ENCODE measurements at regions not wholly inside any gene's neighbourhood (a gene's known extent, or its start where the extent isn't known, plus 50 kb on each side); places are given as distances from the start of the nearest gene placed in this dataset.
"Not testable (repeated sequence)": the region's sequence is repeated elsewhere in the genome, so short reads cannot be mapped to it uniquely, and the experiment has no call there.

DNA sequence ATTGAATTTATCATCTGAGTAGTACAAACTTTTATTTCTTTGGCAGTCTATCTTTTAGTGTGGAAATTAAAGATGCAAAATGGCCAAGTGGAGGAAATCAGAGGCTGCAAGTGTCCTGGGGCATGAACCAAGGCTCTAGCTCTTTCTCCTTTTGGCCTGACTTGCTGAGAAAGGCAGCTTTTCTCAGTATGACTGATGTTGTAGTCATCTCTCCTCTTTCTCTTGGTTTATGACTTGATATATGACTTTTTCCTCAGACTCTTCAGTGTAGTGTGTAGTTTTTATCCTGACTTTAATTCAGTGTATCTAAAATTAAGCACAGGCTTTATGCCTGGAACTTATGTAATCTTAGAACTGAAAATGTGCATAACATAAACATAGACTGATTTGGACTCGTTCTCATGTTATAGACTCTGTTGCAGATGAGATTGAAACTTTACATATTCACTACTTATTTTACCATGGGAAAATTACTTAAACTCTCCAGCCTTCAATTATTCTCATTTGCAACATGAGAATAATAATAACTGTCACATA is 65.7 kb downstream of the SLITRK5 start:
- DNase-seq (ENCODE audit: low read depth) = no peak

DNA sequence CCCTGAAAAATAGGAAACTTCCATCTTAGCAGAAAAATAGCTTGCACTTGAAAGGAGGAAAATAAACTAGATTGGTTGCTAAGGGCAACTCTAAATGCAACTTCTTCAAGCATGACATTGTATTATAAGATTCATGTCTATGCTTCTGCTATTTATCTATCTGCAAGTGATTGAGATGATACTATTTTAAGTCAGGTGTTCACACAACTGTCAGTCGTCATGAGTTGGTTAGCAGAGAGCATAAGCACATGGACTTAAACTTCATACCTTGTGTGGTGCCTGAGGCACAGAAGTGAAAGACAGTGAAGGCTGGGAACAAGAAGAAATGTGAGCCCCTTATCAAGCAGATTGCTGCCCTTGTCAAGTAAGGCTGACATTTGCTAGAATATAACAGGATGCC is 82.9 kb downstream of the SLITRK5 start:
- DNase-seq (ENCODE audit: low read depth) = no peak

DNA sequence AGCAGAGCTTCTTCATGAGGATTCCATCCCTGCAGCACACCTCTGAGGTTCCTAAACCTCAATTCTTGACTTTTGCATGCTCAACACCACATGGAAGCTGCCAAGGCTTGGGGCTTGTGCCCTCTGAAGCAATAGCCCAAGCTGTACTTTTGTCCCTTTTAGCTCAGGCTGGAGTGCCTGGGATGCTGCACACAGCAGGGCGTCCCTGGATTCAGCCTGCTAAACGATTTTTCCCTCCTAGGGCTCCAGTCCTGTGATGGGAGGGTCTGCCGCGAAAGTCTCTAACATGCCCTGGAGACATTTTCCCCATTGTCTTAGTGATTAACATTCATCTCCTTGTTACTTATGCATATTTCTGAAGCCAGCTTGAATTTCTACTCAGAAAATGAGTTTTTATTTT is 98.3 kb downstream of the SLITRK5 start:
- DNase-seq (ENCODE audit: low read depth) = no peak

DNA sequence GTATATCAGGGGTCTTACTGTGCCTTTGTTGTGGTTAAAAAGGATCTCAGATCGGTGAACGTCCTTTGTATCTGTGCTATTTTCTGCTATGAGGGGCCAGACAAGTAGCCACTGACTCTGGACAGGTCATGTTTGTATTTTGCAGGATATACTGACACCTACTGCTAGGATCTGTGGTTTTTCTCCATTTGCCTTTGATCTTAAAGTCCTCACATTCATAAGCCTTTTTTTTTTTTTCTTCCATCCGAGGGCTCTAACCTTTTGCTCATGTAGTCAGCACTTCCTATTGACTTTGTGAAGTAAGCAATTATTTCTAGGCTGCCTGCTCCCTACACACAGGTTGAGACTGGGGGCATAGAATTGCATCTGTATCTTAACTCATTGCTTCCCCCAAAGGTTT is 106.2 kb downstream of the SLITRK5 start:
- no peak for DNase-seq (ENCODE audit: low read depth)

DNA sequence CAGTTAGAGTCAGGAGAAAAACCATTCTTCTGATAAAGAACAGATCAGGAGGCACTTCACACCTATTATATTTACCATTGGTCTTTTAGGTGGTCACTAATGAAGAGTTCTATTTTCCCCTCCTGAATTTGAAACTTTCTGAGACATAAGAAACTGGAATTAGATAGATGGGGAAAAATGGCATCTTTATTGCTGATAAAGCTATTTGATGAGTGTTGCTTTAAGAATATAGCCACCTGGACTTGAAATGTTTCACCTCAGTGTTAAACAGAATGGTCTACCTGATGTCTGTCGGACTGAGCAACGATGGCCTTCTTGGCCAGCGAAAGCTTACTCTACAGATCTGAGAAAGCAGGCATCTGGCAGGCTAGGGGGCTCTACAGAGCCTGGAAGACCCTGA is 107.0 kb downstream of the SLITRK5 start:
- DNase-seq (ENCODE audit: low read depth) = no peak

DNA sequence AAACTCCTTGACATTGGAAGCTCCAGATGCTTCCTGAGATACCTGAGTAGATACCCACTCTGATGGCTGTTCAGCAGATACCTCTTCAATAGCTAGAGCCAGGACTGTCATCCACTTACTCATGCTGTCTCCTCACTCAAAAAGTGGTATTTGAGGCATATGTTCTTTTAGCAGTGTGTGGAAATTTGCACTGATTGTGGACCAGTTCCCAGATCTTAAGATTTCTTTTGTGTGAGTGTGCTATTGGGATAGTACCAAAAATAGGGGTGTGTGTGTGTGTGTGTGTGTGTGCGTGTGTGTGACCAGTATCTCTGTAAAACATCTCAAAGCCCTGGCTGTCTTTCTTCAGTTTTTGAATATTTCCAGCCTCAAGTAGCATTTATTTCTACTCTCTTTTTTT is 108.3 kb downstream of the SLITRK5 start:
- DNase-seq (ENCODE audit: low read depth) = no peak

DNA sequence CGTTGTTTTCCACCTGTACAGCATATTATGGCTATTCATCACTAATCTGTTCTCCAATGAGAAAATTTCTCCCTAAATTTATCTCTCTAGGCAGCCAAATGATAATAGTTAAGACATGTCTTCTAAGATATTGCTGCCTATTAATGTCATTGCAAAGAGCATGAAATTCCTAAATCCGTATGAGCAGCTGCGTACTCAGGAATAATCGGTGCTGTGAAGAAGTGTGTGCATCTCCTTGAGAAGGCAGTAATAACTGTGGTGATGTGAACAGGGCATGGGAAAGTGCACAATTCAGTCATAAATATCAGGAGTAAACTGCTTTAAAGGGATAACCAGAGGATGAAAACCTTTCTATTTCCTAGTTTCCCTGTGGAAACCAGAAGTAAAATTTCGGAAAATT is 112.2 kb downstream of the SLITRK5 start:
- no peak for DNase-seq (ENCODE audit: low read depth)

DNA sequence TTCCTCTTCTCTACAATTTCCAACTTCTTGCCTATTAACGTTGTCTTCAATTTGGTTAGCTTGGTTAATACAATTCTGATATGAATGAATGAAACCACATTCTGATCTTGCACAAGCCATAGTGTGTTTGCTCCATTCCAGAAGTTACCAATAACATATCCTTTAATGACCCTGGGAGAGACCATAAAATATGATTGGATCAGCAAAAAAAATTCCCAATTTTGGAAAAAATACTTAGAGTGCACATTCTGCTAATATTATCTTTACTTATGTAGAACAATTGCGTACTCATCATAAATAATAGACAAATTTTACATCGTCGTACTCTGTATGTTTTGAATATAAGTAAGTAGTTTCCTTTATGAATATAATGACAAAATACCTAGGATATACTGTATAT is 117.2 kb downstream of the SLITRK5 start:
- DNase-seq (ENCODE audit: low read depth) = no peak

DNA sequence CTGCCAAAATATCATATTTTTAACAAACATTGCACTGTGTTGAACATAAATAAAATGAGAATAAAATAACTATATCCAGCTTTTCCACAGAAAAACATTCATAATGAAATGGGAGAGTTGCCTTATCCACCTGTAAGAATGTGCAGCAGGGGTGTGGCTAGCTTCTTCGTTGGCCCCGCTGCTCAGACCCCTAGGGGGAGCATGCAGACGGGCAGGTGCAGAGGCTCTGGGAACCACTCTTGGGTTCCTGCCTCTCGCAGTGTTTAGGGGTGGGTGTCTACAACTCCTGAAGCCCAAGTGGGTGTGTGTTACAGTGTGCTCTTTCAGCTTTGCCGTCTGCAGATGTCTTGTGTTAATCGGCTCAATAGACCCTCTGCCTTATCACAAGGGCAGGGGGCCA is 121.7 kb downstream of the SLITRK5 start:
- DNase-seq (ENCODE audit: low read depth) = no peak

DNA sequence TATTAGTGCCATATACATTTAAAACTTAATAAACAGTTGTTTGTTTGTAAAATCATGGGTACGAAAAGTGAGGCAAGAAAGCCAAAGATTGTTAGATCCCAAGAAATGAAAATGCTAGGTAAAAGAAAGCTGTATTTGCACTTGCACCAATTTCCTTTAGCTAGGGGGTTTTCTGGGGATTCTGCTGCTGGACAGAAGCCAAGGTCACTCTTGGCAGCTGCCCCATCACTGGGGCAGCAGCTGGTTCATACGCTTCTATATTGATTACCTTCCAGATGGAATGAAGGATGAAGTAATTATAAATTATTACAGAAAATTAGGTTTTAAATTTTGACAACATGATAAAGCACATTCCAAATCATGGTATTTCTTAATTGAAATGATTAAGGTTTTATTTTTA is 127.4 kb downstream of the SLITRK5 start:
- no peak for DNase-seq (ENCODE audit: low read depth)

DNA sequence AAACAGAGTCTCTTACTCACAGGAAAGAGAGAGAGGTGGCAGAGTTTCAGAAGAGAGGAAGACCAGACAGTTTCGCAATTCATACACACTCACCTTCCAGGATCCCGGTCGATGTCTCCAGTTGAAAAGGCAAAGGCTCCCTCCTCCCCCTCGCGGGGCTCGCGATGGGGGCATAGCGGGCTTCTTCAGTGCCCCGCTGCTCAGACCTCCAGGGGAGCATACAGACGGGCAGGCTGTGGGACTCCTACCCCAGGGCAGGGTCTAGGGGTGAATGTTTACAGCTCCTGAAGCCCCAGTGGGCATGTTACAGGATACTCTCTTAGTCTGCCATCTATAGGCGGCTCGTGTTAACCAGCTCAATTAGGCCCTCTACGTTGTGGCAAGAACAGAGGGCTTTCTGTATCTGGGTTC is 139.2 kb downstream of the SLITRK5 start:
- DNase-seq (ENCODE audit: low read depth) = no peak

DNA sequence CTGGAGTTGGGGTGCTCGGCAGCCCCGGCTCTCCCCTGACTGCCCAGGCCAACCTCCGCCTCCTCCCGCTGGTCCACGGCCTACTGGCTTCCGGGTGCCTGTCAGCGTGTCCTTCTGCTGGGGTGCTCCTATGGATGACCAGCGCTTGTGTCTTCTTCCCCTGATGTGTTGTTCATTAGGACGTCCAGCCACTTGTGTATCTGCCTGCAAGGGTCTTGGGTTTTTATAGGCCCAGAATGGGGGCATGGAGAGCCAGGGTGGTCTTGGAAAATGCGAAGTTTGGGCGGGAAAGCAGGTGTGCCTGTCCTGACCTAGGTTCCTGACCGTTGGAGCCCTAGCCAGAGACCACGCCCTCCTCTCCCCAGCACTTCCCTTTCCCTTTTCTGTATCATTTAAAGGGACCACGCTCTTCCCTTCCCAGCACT is 139.8 kb downstream of the SLITRK5 start:
- DNase-seq (ENCODE audit: low read depth) = no peak

DNA sequence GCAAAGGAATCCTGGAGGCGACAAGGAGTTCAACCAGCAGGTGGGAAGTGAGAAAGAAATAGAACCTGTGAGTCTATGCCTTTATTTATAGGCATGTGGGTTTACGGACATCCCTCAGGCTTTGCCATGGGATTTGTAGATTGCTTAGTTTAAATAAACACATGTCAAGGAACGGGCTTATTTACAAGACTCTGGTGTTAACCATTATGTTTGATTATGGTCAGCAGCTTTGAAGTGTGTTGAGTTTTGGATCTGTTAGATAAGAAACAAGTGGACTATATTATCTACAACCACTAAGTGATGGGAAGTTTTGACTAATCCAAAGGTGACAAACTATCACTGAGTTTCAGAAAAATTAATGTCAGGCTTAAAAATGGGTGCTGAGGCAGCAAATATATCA is 143.2 kb downstream of the SLITRK5 start:
- no peak for DNase-seq (ENCODE audit: low read depth)

DNA sequence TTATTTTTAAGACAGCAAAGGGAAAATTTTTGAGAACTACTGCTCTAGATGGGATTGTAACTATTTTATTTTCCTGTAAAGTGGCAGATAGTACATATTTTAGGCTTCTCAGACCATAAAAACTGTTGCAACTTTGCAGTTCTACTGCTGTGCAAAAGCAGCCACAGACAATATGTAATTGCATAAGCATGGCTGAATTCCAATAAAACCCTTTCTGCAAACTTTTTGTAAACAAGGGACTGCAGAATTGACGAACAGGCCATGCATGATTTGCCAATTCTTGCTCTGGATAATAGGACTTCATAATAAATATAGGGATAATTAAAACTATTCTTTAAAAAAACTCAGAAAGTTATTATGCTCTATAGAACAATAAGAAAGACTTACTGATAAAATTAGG is 149.1 kb downstream of the SLITRK5 start:
- DNase-seq (ENCODE audit: low read depth) = no peak

DNA sequence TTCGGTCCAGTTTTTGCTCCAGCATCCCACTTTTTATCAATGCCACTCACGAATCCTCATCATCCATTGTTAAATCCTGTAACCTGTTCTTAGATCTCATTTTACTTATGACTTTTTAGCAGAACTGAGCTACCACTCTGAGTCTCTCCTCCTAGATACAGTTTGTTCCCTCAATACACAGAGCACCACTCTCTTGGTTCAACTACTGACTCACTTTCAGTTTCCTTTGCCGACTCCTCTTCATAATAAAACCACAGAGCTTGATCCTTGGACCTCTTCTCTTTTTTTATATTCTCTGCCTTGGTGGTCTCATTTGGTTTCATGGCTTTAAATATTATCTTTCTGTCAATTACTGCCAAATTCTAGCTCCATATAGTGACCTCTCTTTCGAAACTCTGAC is 150.3 kb downstream of the SLITRK5 start:
- DNase-seq (ENCODE audit: low read depth) = no peak

DNA sequence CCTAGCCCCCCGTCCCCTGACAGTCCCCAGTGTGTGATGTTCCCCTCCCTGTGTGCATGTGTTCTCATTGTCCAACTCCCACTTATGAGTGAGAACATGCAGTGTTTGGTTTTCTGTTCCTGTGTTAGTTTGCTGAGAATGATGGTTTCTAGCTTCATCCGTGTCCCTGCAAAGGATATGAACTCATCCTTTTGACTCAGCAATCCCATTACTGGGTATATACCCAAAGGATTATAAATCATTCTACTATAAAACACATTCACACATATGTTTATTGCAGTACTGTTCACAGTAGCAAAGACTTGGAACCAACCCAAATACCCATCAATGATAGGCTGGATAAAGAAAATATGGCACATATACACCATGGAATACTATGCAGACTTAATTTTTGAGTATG is 155.1 kb downstream of the SLITRK5 start:
- not testable (repeated sequence) for DNase-seq (ENCODE audit: low read depth)

DNA sequence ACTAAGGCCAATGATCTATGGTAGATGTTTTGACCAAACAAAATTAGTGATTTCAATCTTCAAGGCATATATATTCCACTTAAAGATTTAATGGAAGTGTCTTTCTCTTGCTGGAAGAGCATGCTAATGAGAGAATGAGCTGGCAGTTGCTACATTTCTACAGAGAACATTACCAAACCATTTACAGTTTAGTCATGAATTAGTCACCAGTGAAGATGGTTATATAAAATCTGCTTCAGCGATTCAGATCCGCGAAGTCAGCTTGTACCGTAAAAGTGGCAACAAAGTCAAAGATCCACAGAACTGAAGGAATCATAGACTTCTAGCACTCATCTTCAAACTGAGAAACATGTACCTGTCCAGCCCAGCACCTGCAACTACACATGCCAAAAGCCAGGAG is 156.3 kb downstream of the SLITRK5 start:
- peak; percentile 1 for DNase-seq (ENCODE audit: low read depth)

DNA sequence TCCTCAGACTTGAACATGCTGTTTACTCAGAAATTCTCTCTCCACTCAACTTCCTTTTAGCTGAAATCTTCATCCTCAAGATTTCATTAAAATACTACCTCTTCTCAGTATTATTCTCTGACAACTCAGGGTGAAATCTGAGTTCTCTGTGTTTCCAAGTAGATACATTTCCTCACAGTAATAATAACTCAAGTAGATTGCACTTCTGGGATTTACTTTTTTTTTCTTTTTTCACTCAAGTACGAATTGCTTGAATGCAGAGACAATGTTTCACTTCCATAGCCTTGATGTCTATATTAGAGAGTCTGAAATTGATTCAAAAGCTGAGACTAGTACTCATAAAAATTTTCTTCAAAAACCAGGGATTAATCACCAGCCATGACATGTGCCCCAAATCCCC is 166.4 kb downstream of the SLITRK5 start:
- DNase-seq (ENCODE audit: low read depth) = no peak

DNA sequence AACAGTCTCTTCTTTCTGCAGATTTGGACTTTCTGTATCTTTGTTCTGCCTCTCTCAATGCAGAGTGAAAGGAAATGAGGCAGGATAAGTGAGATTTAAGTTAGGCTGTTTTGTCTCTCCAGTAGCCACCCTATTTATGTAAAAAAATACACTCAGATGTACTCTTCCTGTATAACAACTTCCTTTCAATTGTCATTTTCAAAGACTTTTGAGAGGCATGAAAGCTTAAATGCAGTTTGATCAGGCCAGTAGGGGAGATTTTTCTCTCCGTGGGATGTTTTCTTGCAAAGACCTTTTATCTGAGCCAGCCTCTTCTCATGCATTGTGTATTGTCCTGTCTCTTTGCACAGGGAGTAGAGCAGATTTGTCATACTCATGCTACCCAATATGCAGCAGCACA is 166.8 kb downstream of the SLITRK5 start:
- DNase-seq (ENCODE audit: low read depth) = no peak

DNA sequence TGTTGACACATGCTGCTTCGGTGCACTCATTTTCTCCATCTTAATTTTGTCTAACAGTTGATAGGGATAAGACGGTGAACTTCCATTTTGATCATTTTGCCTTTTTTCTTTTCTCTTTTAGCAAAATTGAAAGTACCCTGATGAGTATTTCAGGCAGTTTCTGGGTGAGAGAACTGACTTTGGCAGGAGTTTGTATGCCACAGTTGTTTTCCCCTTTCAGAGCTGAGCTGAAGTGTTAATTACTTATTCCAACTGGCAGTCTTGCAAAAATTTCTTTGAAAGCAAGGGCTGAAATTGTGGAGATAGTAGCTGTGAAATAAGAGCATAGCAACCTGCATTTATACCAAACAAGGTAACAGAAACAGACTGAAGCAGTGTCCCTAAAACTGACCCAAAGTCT is 180.2 kb downstream of the SLITRK5 start:
- DNase-seq (ENCODE audit: low read depth) = no peak

DNA sequence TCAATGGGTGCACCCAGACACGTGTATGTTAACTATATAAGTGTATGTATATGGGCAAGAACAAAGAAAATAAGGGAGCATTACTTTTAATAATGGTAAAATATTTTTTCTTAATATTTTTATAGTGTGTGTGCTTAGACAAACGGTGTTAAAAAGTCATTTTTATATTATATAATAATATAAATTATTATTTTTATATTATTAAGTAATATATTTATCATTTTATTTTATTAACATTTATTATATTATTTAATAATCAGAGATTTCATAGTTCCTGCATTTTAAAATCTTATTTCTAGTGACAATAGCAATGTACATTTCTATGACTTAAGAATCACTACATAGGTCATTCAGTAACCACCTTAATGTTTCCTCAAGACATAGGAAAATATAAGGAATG is 184.4 kb downstream of the SLITRK5 start:
- no peak for DNase-seq (ENCODE audit: low read depth)

DNA sequence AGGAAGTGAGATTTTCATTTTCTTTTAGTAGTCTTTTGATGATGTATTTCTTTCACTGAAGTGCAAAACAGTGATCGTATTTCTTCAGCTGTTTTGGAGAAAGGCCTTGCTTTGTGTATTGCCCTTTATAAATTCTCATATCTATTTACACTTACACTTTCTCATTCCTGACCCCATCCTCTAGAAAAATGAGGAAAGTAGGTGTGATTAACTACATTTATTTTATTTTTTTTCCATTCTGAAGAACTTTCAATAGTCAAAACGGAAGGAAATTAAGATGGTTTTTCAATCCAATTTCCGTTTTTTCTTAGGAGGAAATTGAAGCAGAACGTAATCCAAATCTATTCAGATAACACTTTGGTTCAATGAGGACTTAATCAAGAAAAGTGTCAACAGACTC is 188.1 kb downstream of the SLITRK5 start:
- no peak for DNase-seq (ENCODE audit: low read depth)

DNA sequence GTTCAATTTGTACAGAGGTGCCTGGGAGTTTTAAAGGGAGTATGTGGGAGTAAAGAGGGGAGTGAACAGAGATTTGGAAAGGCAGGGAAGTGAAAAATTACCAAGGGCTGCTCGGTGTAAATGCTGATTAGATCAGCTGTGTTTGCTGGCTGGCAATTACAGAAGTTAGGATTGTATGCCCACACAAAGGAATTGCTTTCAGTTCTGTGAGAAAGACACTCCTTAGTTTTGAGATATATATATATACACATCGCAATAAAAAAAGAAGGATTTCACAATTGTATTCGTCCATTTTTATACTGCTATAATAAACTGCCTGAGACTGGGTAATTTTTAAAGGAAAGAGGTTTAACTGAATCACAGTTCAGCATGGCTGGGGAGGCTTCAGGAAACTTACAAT is 196.3 kb downstream of the SLITRK5 start:
- no peak for DNase-seq (ENCODE audit: low read depth)

DNA sequence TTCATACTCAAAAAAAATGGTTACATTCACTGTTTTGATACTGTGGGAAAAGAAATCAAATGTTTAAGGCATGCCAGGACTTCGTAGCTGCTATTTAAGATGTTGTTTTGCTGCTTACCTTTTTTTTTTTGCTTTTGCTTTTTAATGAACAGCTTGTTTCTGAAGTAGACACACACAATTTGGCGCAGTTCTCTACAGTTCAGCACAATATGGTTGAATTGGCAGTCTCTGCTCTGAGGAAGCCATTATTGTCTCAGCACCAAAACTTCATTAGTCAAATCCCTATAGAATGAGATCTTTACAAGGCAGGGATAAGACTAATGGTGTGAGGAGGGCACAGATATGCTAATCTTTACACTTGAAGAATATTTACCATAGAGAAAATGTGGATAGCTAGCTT is 197.6 kb downstream of the SLITRK5 start:
- DNase-seq (ENCODE audit: low read depth) = no peak

DNA sequence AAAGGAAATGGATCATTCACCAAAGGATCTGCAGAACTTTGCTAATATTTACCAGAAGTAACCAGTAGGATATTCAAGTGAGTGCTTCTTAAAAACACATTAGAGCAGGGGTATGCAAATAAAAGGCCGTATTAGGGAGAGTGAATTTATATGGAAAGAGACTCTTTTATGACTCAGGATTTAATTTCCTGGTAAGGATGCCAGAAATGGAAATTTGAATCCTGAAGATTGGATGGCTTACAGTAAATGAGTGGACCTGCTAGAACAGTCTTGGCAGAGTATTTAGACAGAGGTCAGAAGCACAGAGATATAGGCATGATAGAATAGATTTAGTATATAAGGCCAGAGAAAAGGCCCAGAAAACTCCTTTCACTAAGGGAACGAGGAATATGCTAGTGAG is 201.6 kb downstream of the SLITRK5 start:
- DNase-seq (ENCODE audit: low read depth) = no peak

All from GM04503 (cell line).